Neural cell (in vitro differentiated cells): ENCODE measurements at regions not wholly inside any gene's neighbourhood (a gene's known extent, or its start where the extent isn't known, plus 50 kb on each side); places are given as distances from the start of the nearest gene placed in this dataset.

Source experiments
- H2AFZ ChIP-seq: fragments of 200-600, 300-800 bp; sonication (generic), shearing (Covaris generic); 2 replicates; pipeline ENCODE4 v1.6.0; 2014; ENCODE audit warnings: low read depth, mild to moderate bottlenecking, antibody characterized with exemption, low read length, moderate library complexity
- H3F3A ChIP-seq: fragments of 200-600 bp; shearing (Covaris generic); 2 replicates; pipeline ENCODE4 v1.6.1; 2016; ENCODE audit warnings: mild to moderate bottlenecking, moderate library complexity, mixed read lengths, antibody characterized with exemption, low read length; ENCODE audit not compliant: insufficient read depth, poor library complexity, severe bottlenecking
- H3K27ac ChIP-seq: fragments of 200-600, 300-800 bp; sonication (generic), shearing (Covaris generic); 2 replicates; pipeline ENCODE4 v1.5.1; 2014; ENCODE audit warnings: mild to moderate bottlenecking, low read length, moderate library complexity
- H3K27me3 ChIP-seq: fragments of 300-800, 200-600 bp; sonication (generic), shearing (Covaris generic); 2 replicates; pipeline ENCODE4 v1.6.0; 2014; ENCODE audit warnings: mild to moderate bottlenecking, low read depth, low read length, moderate library complexity; ENCODE audit not compliant: insufficient read depth
- H3K36me3 ChIP-seq: fragments of 300-800, 200-600 bp; sonication (generic), shearing (Covaris generic); 2 replicates; pipeline ENCODE4 v1.5.1; 2014; ENCODE audit warnings: mild to moderate bottlenecking, antibody characterized with exemption, low read length, moderate library complexity; ENCODE audit not compliant: insufficient read depth
- H3K4me2 ChIP-seq: fragments of 300-800, 200-600 bp; sonication (generic), shearing (Covaris generic); 2 replicates; pipeline ENCODE4 v1.6.0; 2014; ENCODE audit warnings: mild to moderate bottlenecking, low read length
- H3K4me3 ChIP-seq: fragments of 300-800, 200-600 bp; sonication (generic), shearing (Covaris generic); 2 replicates; pipeline ENCODE4 v1.5.1; 2014; ENCODE audit warnings: mild to moderate bottlenecking, low read length, moderate library complexity
- H3K79me2 ChIP-seq: fragments of 200-600 bp; shearing (Covaris generic); replicated peaks from 2 replicates; pipeline ENCODE4 v1.6.0; 2014; ENCODE audit warnings: mild to moderate bottlenecking, low read length, moderate library complexity; ENCODE audit not compliant: insufficient read depth
- H3K9ac ChIP-seq: fragments of 300-800, 200-600 bp; sonication (generic), shearing (Covaris generic); 2 replicates; pipeline ENCODE4 v1.6.1; 2016; ENCODE audit warnings: mild to moderate bottlenecking, low read length, mixed read lengths
- H3K9me2 ChIP-seq: fragments of 200-600 bp; shearing (Covaris generic); 2 replicates; pipeline ENCODE4 v1.6.1; 2016; ENCODE audit warnings: mild to moderate bottlenecking, low read length, mixed read lengths; ENCODE audit not compliant: insufficient read depth
- H3K9me3 ChIP-seq: fragments of 200-600, 300-800 bp; sonication (generic), shearing (Covaris generic); 2 replicates; pipeline ENCODE4 v1.6.1; 2016; ENCODE audit warnings: mild to moderate bottlenecking, mixed run types, low read length, moderate library complexity, mixed read lengths
- H4K20me1 ChIP-seq: fragments of 200-600 bp; shearing (Covaris generic); 2 replicates; pipeline ENCODE4 v1.6.1; 2016; ENCODE audit warnings: mild to moderate bottlenecking, mixed run types; ENCODE audit not compliant: insufficient read depth
- CTCF ChIP-seq: fragments of 450-650 bp; IDR thresholded peaks from 2 replicates; pipeline ENCODE4 v1.5.1; 2014; ENCODE audit warnings: antibody characterized with exemption, mild to moderate bottlenecking, moderate library complexity; ENCODE audit not compliant: poor library complexity, severe bottlenecking
- EP300 ChIP-seq: fragments of 450-650 bp; conservative IDR thresholded peaks from 2 replicates; pipeline ENCODE4 v1.6.1; 2014; ENCODE audit warnings: antibody characterized with exemption, mild to moderate bottlenecking, moderate library complexity; ENCODE audit not compliant: poor library complexity, severe bottlenecking
- EZH2 ChIP-seq: fragments of 200-600, 300-800 bp; shearing (Covaris generic), sonication (generic); IDR thresholded peaks from 2 replicates; pipeline ENCODE4 v1.6.1; 2014; ENCODE audit warnings: antibody characterized with exemption, low read length, borderline replicate concordance, mild to moderate bottlenecking; ENCODE audit not compliant: insufficient read depth, poor library complexity, severe bottlenecking
- MXI1 ChIP-seq: fragments of 450-650 bp; conservative IDR thresholded peaks from 2 replicates; pipeline ENCODE4 v1.6.1; 2014; ENCODE audit warnings: antibody characterized with exemption, mild to moderate bottlenecking; ENCODE audit not compliant: poor library complexity, severe bottlenecking
- POLR2AphosphoS5 ChIP-seq: IDR thresholded peaks from 2 replicates; pipeline ENCODE4 v1.6.1; 2012
- REST ChIP-seq: IDR thresholded peaks from 2 replicates; pipeline ENCODE4 v1.6.1; 2012; ENCODE audit warnings: borderline replicate concordance
- SMC3 ChIP-seq: fragments of 450-650 bp; conservative IDR thresholded peaks from 2 replicates; pipeline ENCODE4 v1.6.1; 2014; ENCODE audit warnings: antibody characterized with exemption, mild to moderate bottlenecking, moderate library complexity; ENCODE audit not compliant: poor library complexity
- TAF1 ChIP-seq: IDR thresholded peaks from 2 replicates; pipeline ENCODE4 v1.6.1; 2012; ENCODE audit warnings: low read depth

DNA sequence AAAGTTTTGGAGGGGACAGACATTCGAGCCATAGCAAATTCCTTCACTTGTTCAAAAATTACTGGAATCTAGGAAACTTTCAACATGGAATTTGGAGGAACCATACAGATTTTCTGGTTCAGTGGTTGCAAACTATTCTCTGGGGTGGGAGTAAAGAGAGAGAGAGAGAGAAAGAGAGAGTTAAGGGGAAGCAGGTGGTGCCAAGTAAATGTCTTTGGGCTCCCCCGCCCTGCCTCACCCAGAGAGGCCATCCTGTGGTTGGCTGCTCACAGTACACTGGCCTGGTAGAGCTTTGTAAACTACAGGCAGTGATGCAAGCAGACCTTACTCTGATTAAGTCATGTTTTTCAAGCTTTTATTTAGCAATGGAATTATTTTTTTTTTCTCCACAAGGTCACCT, 82.6 kb downstream of the ADAMTS15 start:
- Histone ChIP-seq H3K27ac (no peak overlapping the region), H3K9ac (no peak overlapping the region), H3K36me3 (no peaks in the 10 kb centered on the region), H2AFZ (no peak overlapping the region), H3F3A (no peaks in the 10 kb centered on the region), H3K4me2 (no peak overlapping the region), H3K9me2 (no peaks in the 10 kb centered on the region), H4K20me1 (no peaks in the 10 kb centered on the region), H3K4me3 (no peak overlapping the region), H3K79me2 (no peaks in the 10 kb centered on the region), H3K27me3 (no peaks in the 10 kb centered on the region), H3K9me3 (no peaks in the 10 kb centered on the region)
- TF ChIP-seq TAF1 = no peak
- no peak for TF ChIP-seq EP300
- TF ChIP-seq REST = no peak

- Histone ChIP-seq H3F3A (no peaks in the 10 kb centered on the region), H3K4me2 (no peak overlapping the region), H3K9ac (no peak overlapping the region), H2AFZ (no peak overlapping the region), H3K4me3 (no peak overlapping the region), H3K9me3 (no peaks in the 10 kb centered on the region), H3K27ac (no peak overlapping the region), H3K36me3 (no peaks in the 10 kb centered on the region), H4K20me1 (no peaks in the 10 kb centered on the region), H3K9me2 (no peaks in the 10 kb centered on the region), H3K79me2 (no peaks in the 10 kb centered on the region), H3K27me3 (no peaks in the 10 kb centered on the region)
- no peak for TF ChIP-seq REST
- no peak for TF ChIP-seq TAF1
- no peak for TF ChIP-seq EP300
- no peak for TF ChIP-seq MXI1
- TF ChIP-seq POLR2AphosphoS5 = no peak
- TF ChIP-seq CTCF = no peak
- no peak for TF ChIP-seq EZH2
- TF ChIP-seq SMC3 = no peak
These were observed 84.8 kb downstream of the ADAMTS15 start for GRCh38 chr11:130533113-130533798.
